ENCODE measurements at regions not wholly inside any gene's neighbourhood (a gene's known extent, or its start where the extent isn't known, plus 50 kb on each side); places are given as distances from the start of the nearest gene placed in this dataset.
"Not testable (repeated sequence)": the region's sequence is repeated elsewhere in the genome, so short reads cannot be mapped to it uniquely, and the experiment has no call there.

GRCh38 chr12:24505366-24506015 lies 443.4 kb downstream of the BCAT1 start:
- TF ChIP-seq, protein P1, sequence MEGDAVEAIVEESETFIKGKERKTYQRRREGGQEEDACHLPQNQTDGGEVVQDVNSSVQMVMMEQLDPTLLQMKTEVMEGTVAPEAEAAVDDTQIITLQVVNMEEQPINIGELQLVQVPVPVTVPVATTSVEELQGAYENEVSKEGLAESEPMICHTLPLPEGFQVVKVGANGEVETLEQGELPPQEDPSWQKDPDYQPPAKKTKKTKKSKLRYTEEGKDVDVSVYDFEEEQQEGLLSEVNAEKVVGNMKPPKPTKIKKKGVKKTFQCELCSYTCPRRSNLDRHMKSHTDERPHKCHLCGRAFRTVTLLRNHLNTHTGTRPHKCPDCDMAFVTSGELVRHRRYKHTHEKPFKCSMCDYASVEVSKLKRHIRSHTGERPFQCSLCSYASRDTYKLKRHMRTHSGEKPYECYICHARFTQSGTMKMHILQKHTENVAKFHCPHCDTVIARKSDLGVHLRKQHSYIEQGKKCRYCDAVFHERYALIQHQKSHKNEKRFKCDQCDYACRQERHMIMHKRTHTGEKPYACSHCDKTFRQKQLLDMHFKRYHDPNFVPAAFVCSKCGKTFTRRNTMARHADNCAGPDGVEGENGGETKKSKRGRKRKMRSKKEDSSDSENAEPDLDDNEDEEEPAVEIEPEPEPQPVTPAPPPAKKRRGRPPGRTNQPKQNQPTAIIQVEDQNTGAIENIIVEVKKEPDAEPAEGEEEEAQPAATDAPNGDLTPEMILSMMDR (IDR thresholded peaks at IDR 0.05; ENCODE audit: unreplicated experiment): no peak
- DNase-seq (ENCODE audit: low spot score): no peak
- no peaks in the 10 kb centered on the region for H3K4me1 Mint-ChIP-seq (ENCODE audit: unreplicated experiment)
- H3K9me3 Mint-ChIP-seq (ENCODE audit: unreplicated experiment): no peaks in the 10 kb centered on the region
- H3K36me3 Mint-ChIP-seq (ENCODE audit: low read depth, unreplicated experiment): no peaks in the 10 kb centered on the region
- no peaks in the 10 kb centered on the region for H3K27me3 Mint-ChIP-seq (ENCODE audit: unreplicated experiment)
- no peak overlapping the region for H3K27ac Mint-ChIP-seq (ENCODE audit: unreplicated experiment)
- H3K4me3 Mint-ChIP-seq (ENCODE audit: unreplicated experiment): no peak overlapping the region

GRCh38 chr12:24503477-24503876 lies 445.4 kb downstream of the BCAT1 start:
- not testable (repeated sequence) for H3K4me3 Mint-ChIP-seq (ENCODE audit: unreplicated experiment); H3K4me1 Mint-ChIP-seq (ENCODE audit: unreplicated experiment); H3K9me3 Mint-ChIP-seq (ENCODE audit: unreplicated experiment); H3K27me3 Mint-ChIP-seq (ENCODE audit: unreplicated experiment); H3K36me3 Mint-ChIP-seq (ENCODE audit: low read depth, unreplicated experiment); DNase-seq (ENCODE audit: low spot score); H3K27ac Mint-ChIP-seq (ENCODE audit: unreplicated experiment)

- H3K4me1 Mint-ChIP-seq (ENCODE audit: unreplicated experiment): no peaks in the 10 kb centered on the region
- no peaks in the 10 kb centered on the region for H3K27me3 Mint-ChIP-seq (ENCODE audit: unreplicated experiment)
- TF ChIP-seq, protein P1 (IDR thresholded peaks at IDR 0.05; ENCODE audit: unreplicated experiment): no peak
- no peaks in the 10 kb centered on the region for H3K9me3 Mint-ChIP-seq (ENCODE audit: unreplicated experiment)
- no peak overlapping the region for H3K4me3 Mint-ChIP-seq (ENCODE audit: unreplicated experiment)
- no peak overlapping the region for H3K27ac Mint-ChIP-seq (ENCODE audit: unreplicated experiment)
- H3K36me3 Mint-ChIP-seq (ENCODE audit: low read depth, unreplicated experiment): no peaks in the 10 kb centered on the region
- DNase-seq (ENCODE audit: low spot score): no peak
These were observed 448.1 kb downstream of the BCAT1 start for GRCh38 chr12:24500831-24501230.

GRCh38 chr12:24500421-24500820 lies 448.5 kb downstream of the BCAT1 start:
- H3K4me3 Mint-ChIP-seq (ENCODE audit: unreplicated experiment): no peak overlapping the region
- no peaks in the 10 kb centered on the region for H3K36me3 Mint-ChIP-seq (ENCODE audit: low read depth, unreplicated experiment)
- no peaks in the 10 kb centered on the region for H3K9me3 Mint-ChIP-seq (ENCODE audit: unreplicated experiment)
- TF ChIP-seq, protein P1 (IDR thresholded peaks at IDR 0.05; ENCODE audit: unreplicated experiment): no peak
- H3K27me3 Mint-ChIP-seq (ENCODE audit: unreplicated experiment): no peaks in the 10 kb centered on the region
- no peak for DNase-seq (ENCODE audit: low spot score)
- no peak overlapping the region for H3K27ac Mint-ChIP-seq (ENCODE audit: unreplicated experiment)
- H3K4me1 Mint-ChIP-seq (ENCODE audit: unreplicated experiment): no peaks in the 10 kb centered on the region

- Mint-ChIP-seq H3K4me1 (ENCODE audit: unreplicated experiment) (no peaks in the 10 kb centered on the region), H3K9me3 (ENCODE audit: unreplicated experiment) (no peaks in the 10 kb centered on the region), H3K36me3 (ENCODE audit: low read depth, unreplicated experiment) (no peaks in the 10 kb centered on the region), H3K4me3 (ENCODE audit: unreplicated experiment) (no peak overlapping the region), H3K27me3 (ENCODE audit: unreplicated experiment) (no peaks in the 10 kb centered on the region), H3K27ac (ENCODE audit: unreplicated experiment) (no peak overlapping the region)
- DNase-seq (ENCODE audit: low spot score): no peak
- TF ChIP-seq, protein P1 (IDR thresholded peaks at IDR 0.05; ENCODE audit: unreplicated experiment): no peak
These were observed 449.5 kb downstream of the BCAT1 start for GRCh38 chr12:24499151-24500146.

Data from endothelial cell (in vitro differentiated cells).